ENCODE measurements at regions not wholly inside any gene's neighbourhood (a gene's known extent, or its start where the extent isn't known, plus 50 kb on each side); places are given as distances from the start of the nearest gene placed in this dataset.
A peak's percentile ranks its signal among the peaks of the same experiment; 100 is the strongest.

DNA sequence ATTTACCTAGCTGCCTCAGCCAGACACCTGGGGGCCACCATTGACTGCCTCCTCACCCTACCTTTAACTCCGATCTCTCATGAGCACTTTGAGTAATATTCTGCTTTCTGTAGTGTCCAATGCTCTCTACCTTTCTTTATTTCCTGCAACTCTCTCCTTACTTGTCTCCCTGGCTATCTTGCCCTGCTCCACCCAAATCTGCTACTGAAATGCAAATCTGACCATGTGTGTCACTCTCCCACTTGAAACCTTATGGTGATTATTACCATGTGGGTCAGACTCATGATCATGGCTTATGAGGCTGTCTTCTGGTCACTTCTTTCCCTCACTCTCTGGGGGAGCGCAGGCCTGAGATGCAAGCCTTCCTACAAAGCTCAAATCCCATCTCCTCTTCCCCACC, 83.3 kb downstream of the INSIG2 start:
- Histone ChIP-seq H3K27ac (ENCODE audit: low read depth, low read length) (no peak overlapping the region), H3K4me1 (ENCODE audit: insufficient read depth, low read length) (no peaks in the 10 kb centered on the region), H3K36me3 (ENCODE audit: insufficient read depth, low read length) (no peaks in the 10 kb centered on the region), H3K79me2 (ENCODE audit: insufficient read depth, low read length) (no peaks in the 10 kb centered on the region), H4K20me1 (ENCODE audit: insufficient read depth, low read length) (no peaks in the 10 kb centered on the region), H3K4me3 (ENCODE audit: insufficient read depth, low read length) (no peak overlapping the region), H3K9me3 (ENCODE audit: low read depth, low read length) (no peaks in the 10 kb centered on the region), H3K4me2 (ENCODE audit: insufficient read depth, low read length) (no peak overlapping the region), H2AFZ (ENCODE audit: low read length) (no peak overlapping the region), H3K27me3 (ENCODE audit: insufficient read depth, low read length) (no peaks in the 10 kb centered on the region)
- DNase-seq (ENCODE audit: insufficient read length, low spot score, missing footprints): no peak
- TF ChIP-seq CTCF (IDR thresholded peaks at IDR 0.05; ENCODE audit: extremely low read depth, low read depth, low read length): no peak

- TF ChIP-seq CTCF (IDR thresholded peaks at IDR 0.05; ENCODE audit: extremely low read depth, low read depth, low read length): no peak
- peak overlapping the region; percentile 57 for H2AFZ ChIP-seq (ENCODE audit: low read length)
- H3K27me3 ChIP-seq (ENCODE audit: insufficient read depth, low read length): no peaks in the 10 kb centered on the region
- no peaks in the 10 kb centered on the region for H4K20me1 ChIP-seq (ENCODE audit: insufficient read depth, low read length)
- H3K4me1 ChIP-seq (ENCODE audit: insufficient read depth, low read length): no peaks in the 10 kb centered on the region
- H3K4me3 ChIP-seq (ENCODE audit: insufficient read depth, low read length): no peak overlapping the region
- DNase-seq (ENCODE audit: insufficient read length, low spot score, missing footprints): no peak
- no peak overlapping the region for H3K4me2 ChIP-seq (ENCODE audit: insufficient read depth, low read length)
- no peaks in the 10 kb centered on the region for H3K79me2 ChIP-seq (ENCODE audit: insufficient read depth, low read length)
- no peaks in the 10 kb centered on the region for H3K9me3 ChIP-seq (ENCODE audit: low read depth, low read length)
- H3K27ac ChIP-seq (ENCODE audit: low read depth, low read length): no peak overlapping the region
- H3K36me3 ChIP-seq (ENCODE audit: insufficient read depth, low read length): no peaks in the 10 kb centered on the region
These were observed 81.2 kb downstream of the INSIG2 start for GRCh38 chr2:118169359-118170005.

DNA sequence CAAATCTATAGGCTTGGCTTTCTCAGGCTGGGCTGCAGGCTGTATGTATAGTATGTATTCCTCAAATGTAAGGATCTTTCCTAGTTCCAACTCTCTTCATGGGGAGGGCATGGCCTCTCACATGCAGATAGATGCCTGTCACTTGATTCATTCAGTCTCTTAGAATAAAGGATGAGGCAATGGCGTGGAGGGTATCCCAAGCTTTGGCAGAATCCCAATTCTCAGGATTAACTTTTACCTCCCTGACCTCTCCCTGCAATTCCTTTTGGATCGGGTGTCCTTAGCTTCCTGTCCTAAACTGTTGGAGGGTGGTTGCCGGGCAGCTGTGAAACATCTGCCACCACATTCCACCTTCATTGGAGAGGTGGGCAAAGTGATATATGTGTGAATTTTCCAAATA, 80.3 kb downstream of the INSIG2 start:
- DNase-seq (ENCODE audit: insufficient read length, low spot score, missing footprints): no peak
- no peak overlapping the region for H2AFZ ChIP-seq (ENCODE audit: low read length)
- H3K4me2 ChIP-seq (ENCODE audit: insufficient read depth, low read length): no peak overlapping the region
- no peaks in the 10 kb centered on the region for H4K20me1 ChIP-seq (ENCODE audit: insufficient read depth, low read length)
- no peak overlapping the region for H3K4me3 ChIP-seq (ENCODE audit: insufficient read depth, low read length)
- H3K79me2 ChIP-seq (ENCODE audit: insufficient read depth, low read length): no peaks in the 10 kb centered on the region
- no peaks in the 10 kb centered on the region for H3K27me3 ChIP-seq (ENCODE audit: insufficient read depth, low read length)
- H3K9me3 ChIP-seq (ENCODE audit: low read depth, low read length): no peaks in the 10 kb centered on the region
- H3K27ac ChIP-seq (ENCODE audit: low read depth, low read length): no peak overlapping the region
- no peaks in the 10 kb centered on the region for H3K36me3 ChIP-seq (ENCODE audit: insufficient read depth, low read length)
- no peaks in the 10 kb centered on the region for H3K4me1 ChIP-seq (ENCODE audit: insufficient read depth, low read length)
- TF ChIP-seq CTCF (IDR thresholded peaks at IDR 0.05; ENCODE audit: extremely low read depth, low read depth, low read length): no peak

GRCh38 chr2:118167026-118167425, 78.8 kb downstream of the INSIG2 start:
- no peaks in the 10 kb centered on the region for H4K20me1 ChIP-seq (ENCODE audit: insufficient read depth, low read length)
- no peaks in the 10 kb centered on the region for H3K36me3 ChIP-seq (ENCODE audit: insufficient read depth, low read length)
- H3K9me3 ChIP-seq (ENCODE audit: low read depth, low read length): no peaks in the 10 kb centered on the region
- no peaks in the 10 kb centered on the region for H3K27me3 ChIP-seq (ENCODE audit: insufficient read depth, low read length)
- no peaks in the 10 kb centered on the region for H3K4me1 ChIP-seq (ENCODE audit: insufficient read depth, low read length)
- H2AFZ ChIP-seq (ENCODE audit: low read length): no peak overlapping the region
- DNase-seq (ENCODE audit: insufficient read length, low spot score, missing footprints): no peak
- no peak for TF ChIP-seq CTCF (IDR thresholded peaks at IDR 0.05; ENCODE audit: extremely low read depth, low read depth, low read length)
- no peaks in the 10 kb centered on the region for H3K79me2 ChIP-seq (ENCODE audit: insufficient read depth, low read length)
- H3K4me3 ChIP-seq (ENCODE audit: insufficient read depth, low read length): no peak overlapping the region
- H3K4me2 ChIP-seq (ENCODE audit: insufficient read depth, low read length): no peak overlapping the region
- H3K27ac ChIP-seq (ENCODE audit: low read depth, low read length): no peak overlapping the region
